CD4-positive, alpha-beta T cell treated with Interleukin-10 for 1 hour (primary cell): ENCODE measurements at regions not wholly inside any gene's neighbourhood (a gene's known extent, or its start where the extent isn't known, plus 50 kb on each side); places are given as distances from the start of the nearest gene placed in this dataset.
A peak's percentile ranks its signal among the peaks of the same experiment; 100 is the strongest.

Experiments used
- DNase-seq: peaks from one replicate; pipeline ENCODE4 v3.0.0-alpha.2; 2020

DNA sequence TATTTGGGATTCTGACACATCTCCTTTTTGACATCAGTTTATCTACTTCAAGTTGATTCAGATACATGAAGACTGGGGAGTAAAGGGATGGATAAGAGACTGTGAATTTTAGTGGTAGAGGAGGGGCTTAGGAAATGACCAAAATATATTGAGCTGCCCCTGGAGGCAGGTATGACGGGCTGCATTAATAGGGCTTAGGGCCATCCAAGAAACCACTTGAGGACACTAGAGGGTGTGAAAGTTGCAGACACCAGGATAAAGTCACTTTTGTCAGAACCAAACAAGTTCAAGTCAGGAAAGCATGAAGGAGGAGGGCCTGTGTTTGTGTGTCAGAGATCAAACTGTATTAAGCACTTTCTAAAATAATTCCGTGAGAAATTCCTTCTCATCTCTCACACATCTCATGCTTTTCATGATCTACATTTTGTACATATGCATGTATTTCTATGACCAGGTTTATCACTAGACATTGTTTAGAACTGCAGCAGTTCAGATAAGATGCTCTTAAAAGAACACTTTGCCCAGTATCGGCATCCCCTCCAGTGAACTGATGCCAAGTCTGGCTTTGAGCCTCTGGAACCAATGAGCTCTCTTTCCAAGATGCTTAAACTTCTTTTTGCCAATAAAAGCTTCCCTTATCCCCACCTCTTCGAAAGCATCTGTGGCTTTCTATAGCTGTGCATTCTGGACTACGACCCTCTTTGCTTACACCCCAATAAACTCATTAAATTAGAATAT lies 136.9 kb downstream of the SLC38A1 start:
- no peak for DNase-seq

GRCh38 chr12:46127656-46128055 lies 137.3 kb upstream of the SCAF11 start:
- DNase-seq = no peak

DNA sequence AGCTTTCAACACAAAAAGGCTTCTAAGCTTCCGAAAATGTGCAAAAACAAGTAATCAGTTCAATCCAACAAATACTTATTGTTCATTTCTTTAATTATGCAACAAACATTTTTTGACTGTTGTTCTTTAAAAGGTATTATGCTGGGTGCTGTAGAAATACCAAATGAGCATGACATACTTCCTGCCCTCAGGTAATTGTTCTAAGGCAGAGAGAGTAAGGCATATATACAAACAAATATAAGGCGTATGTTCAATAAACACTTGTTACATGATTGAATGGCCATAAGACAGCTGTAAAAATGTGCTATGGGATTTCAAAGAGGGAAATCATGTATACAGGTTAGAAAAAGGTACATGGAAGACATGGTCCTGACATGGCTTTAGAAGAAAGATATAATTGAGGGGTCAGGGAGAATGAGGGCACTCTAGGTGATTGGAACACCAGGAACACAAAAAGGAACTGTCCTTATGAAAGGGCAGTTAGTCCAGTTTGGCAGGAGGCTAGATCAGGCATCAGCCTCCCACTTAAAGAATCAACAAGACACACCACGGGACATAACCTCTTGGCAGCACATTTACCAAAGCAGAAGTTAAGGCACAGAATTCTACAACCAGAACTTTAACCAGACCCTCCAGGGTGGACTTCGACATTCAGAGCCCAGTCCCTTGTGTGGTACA lies 135.8 kb upstream of the SCAF11 start:
- DNase-seq = no peak

DNA sequence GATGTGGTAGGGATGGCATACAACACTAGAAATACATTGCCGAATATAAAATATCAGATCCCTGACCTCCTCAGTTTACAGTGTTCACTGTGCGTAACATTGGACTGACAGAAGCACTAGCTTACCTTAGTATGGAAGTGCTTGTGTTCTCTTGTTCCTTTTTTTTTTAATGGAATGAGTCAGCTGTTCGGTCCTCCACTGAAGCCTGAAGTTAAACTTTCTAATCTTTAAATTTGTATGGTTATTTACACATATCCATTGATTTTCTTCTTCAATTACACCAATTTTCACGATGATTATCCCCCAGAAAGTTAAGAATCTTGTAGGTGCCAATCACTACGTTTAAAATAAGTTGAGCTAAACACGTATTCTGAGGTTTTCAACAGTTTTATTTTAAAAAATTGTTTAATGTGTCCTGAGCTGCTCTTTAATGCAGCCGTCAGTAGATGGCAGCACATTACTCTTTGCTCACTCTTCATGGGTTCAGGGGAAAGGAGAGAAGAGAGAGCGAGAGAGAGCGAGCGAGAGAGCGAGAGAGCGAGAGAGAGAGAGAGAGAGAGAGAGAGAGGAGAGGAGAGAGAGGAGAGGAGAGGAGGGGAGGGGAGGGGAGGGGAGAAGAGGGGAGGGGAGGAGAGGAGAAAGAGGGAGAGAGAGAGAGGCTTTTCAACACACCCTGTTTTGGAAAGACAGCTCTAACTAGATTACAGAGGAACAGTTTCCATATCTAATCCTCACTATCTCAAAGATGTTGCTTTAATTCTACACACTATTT lies 134.7 kb upstream of the SCAF11 start:
- peak; percentile 79 for DNase-seq

- DNase-seq = no peak
Observed at GRCh38 chr12:46124132-46124847, 133.9 kb upstream of the SCAF11 start.

DNA sequence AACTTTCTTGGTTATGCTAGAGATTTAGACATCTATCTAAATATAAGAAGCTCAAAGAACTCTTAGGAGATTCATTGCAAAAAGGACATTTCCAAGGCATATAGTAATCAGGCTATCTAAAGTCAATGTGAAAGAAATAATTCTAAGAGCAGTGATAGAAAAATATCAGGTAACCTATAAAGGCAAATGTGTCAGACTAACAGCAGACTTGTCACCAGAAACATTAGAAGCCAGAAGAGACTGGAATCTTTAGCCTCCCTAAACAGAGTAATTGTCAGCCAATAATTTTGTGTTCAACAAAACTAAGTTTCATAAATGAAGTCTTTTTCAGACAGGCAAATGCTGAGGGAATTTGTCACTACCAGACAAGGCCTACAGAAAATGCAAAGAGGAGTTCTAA lies 122.0 kb upstream of the SCAF11 start:
- DNase-seq = no peak

GRCh38 chr12:46111715-46112114 lies 121.3 kb upstream of the SCAF11 start:
- no peak for DNase-seq

DNA sequence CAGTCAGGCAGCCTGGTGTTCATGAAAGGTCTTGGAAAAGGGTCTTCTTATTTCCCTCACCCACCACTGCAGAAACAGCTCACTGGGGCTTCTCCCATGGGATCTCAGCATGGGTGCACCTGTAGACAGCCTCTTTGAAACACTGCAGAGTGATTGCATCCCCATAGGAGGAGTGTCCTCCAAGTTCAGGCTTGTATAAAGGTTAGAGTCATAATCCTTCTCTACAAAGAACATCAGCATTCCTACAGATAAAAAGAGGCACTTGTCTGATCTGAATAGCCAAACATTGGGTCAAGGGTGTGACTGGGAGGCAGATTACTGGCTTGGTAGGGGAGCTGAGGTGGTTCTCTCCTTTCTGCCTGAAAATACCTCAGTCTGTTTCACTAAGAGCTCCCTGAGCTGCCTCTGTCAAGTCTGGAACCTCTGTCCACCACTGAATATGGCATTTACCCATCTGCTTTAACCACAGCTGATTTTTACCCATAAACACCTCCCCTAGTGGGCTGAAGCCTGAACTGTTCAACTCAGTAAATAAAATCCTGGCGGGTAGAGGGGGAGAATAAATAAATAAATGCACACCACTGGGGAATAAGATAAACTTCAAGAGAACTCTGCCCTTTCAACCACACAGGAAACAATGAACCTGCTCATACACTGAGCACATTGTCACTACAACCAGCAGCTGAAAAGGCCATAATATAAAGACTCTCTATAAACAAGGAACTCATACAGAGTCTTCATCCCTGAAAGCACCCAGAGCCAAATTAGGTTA lies 120.7 kb upstream of the SCAF11 start:
- no peak for DNase-seq

DNA sequence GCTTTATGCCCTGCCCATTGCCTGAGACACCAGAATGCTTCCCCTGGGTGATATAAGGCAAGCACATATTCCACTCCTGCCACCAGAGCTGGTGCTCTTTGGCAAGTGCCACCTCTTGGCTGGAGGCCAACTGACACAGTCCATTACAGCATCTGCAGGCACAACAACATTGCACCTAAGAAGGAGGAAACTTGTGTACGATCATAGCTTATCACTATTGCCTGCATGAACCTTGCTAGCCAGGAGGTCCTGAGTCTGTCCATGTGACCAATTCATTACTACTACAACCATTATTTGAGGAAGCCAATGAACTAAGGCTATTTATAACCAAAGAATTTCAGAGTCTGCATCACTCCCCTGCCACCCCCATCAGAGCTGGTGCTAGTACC lies 119.8 kb upstream of the SCAF11 start:
- DNase-seq = no peak

DNA sequence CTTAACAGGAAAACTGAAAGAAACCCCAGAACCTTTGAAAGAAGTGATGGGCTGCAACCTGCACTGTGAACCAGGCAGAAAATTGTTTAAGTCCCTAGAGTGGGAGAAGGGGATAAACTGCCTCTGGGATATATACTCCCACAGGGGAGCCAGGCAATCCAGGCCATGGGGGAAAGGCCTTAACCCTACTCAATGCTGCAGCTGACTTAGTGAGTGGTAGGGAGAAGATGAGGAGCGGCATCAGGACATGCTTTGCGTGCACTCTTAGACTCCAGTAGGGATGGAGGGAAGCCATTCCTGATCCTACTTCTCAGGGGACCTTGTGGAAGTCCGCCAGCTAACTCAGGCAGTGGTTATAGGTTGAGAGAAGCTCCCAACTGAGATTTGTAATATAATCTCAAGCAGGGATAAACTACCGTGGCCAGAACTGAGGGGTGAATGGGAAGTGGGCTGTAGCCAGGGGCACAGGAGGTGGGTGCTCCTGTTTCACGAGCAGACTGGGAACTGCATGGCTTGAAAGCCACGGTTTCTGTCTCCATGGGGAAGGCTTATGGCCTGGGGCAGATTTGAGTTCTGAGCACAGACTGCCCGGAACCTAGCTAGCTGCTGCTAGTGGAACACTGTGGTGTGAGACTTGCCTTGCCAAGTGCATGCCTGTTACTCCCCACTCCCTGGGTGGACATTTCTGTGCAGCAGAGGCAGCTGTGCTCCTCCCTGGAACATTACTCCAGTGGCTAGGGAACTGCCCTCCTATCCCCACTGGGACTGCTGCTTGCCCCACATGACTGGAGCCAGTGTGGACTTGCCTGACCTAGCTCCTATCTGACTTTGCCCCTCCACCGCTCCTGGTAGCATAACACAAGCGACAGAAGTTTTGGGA lies 119.2 kb upstream of the SCAF11 start:
- DNase-seq = no peak

- DNase-seq = no peak
Observed at GRCh38 chr12:46108721-46109120, 118.3 kb upstream of the SCAF11 start.

DNA sequence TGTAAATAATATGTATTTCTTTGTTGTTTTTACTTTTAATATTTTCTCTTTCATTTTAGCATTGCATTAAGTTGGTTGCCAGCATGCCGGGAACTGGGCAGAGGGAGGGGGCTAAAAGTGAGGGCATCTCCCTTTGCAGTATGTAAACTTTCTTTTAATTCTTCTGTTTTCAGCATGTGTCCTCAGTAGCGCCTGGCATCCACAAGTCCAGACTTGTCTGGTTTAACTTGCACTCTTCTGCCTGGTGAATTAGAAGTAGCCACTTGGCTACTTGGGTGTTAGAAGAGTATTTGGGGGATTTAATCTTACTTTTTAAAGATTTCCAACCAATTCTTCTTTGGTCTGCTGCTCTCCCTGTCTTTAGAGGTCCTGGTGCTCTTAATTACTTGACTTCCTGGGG lies 117.2 kb upstream of the SCAF11 start:
- no peak for DNase-seq

DNA sequence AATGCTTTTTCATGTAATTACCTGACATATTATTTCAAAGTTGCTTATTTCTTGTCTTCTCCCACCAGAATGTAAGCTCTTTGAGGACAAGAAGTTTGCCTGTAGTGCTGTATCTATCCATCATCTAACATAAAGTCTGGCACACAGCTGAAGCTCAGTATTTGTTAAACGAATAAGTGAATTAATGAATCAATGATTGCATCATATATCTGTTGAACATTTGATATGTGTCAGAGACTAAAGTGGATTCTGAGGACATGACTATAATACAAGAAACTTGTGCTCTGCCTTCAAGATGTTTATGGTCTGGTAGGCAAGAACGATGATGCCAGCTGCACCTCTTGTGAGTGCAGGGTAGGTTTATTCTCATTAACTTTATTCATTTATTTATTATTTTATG lies 115.4 kb upstream of the SCAF11 start:
- DNase-seq = no peak

- no peak for DNase-seq
Observed at GRCh38 chr12:46103559-46104383, 113.4 kb upstream of the SCAF11 start.

DNA sequence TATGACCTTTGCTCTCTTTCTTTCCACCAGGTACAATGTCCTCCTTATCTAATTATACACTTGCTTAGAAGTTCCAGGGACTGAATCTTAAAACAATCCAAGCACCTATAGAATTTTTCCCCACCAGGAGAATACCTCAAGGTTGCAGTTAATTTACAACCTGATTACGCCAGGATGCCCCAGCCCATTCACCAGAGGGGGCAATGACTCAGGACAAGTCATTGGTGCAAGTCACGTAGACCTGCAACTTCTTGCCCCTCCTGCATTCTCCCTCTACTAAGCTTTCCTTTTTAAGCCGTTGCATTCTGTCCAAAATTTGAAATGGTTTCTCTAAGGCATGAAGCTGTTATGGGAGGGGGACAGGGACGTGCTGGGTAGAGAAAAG lies 111.1 kb upstream of the SCAF11 start:
- DNase-seq = no peak

- DNase-seq = no peak
Observed at GRCh38 chr12:46100551-46101484, 110.4 kb upstream of the SCAF11 start.

DNA sequence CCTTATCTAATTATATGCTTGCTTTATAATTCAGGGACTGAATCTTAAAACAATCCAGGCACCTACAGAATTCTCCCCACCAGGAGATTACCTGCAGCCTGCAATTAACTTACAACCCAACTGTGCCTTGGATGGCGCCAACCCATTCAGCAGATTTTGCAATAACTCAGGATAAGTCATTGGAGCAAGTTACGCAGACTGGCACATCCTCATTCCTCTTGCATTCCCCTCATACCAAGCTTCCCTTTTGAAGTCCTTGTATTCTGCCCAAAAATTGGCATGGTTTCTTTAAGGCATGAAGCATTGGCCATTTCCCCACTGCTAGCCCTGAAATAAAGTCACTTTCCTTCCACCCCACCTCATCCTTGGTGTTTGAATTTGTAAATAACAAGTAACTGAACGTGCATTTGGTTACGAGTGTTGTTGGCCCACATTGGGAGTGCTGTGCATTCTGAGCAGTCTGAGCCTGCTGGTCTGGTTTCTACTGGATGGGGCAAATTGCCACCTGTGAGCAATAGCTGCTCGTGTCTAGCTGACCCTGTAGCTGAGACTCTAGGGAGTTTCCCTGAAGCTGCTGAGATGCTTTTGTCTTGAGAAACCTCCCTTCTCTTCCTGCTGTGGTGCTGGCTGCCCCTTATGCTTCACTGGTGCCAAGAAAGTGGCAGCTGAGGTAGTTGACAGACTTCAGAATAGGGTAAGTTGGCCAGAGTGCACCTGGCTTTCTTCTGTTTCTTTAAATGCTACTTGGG lies 99.2 kb upstream of the SCAF11 start:
- DNase-seq = no peak

DNA sequence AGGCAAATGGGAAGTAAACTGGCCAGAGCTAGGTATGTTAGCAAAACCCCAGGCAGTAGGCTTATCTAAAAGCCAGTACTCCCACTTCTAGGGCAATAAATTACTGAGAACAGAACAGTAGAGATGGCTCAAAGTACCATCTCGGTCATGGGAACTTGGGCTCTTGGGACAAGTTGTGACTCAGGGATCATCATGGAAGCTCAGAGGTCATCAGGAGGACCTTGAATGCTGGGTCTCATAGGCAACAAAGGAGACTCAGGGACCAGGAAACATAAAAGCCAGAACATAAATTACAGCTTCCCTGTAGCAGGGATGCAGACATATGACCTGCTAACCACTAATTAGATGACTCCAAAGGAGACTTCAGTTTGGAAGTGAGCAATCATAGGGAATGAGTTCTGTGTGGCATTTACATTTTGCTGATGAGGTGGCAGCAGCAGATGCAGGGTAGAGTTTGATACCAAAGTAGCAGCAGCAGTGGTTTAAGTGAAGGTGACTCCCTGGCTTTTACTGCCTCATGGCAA lies 97.6 kb upstream of the SCAF11 start:
- DNase-seq = no peak
